Suppressor macrophage (primary cell): ENCODE measurements at regions not wholly inside any gene's neighbourhood (a gene's known extent, or its start where the extent isn't known, plus 50 kb on each side); places are given as distances from the start of the nearest gene placed in this dataset.

Source experiments
- DNase-seq, 4 experiments: peaks; one replicate each; pipeline ENCODE4 v3.0.0-alpha.2; 2020 to 2022

DNA sequence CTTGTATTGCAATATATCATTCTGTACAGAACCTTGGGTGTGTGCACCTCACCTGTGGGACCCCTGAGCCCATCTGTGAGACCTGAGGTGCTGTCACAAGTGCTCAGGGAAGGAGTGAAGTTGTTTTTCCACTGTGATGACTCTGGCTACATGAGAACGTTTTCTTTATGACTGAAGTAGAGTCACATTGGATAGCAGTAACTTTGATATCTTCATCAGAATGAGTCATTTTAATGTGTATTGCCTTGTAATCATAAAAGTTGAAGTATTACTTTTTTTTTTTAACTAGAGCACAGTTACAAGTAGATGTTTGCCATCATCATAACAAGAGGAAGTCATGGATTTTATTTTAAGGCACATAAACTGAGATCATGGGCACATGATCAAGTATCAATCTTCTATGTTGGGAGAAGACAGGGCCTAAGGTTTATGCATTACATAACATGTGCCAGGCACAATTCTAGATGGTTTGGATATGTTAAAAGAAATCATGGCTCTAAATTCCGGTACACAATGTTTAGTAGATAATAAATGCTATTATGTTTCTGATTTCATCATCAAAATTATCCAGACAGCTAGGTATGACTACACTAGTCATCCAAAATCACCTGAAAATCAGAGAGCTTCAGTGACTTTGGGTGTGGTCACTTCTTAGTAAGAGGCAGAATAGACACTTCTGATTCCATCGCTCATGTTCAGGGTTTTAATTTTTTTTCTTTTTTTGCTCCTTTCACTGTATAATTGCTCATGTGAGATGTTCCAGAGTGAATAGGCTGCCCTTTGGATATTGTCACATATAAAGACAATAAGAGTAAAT, 82.7 kb upstream of the KLF6 start:
- peak; percentile 28 to 88 (median 66) for DNase-seq

DNA sequence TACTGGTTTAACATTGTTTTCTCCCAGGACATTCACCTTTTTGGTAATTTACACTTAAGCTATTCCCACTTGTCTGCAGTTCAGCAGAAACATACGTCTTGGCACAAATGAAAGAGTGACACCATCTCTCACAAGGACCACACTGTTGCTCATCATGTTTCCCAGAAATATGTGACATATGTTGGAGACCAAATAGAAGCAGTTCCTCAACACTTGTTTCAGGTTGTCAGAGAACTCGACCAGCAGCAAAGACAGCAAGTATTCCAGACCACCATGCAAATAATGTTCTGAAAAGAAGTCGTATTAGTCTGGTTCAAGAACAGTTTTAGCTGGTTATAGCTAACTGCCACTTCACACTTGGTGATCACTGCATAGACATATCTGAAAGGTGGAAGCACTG, 81.3 kb upstream of the KLF6 start:
- DNase-seq: peak; percentile 31 to 62 (median 44)

GRCh38 chr10:3865565-3865964, 80.6 kb upstream of the KLF6 start:
- DNase-seq: no peak

DNA sequence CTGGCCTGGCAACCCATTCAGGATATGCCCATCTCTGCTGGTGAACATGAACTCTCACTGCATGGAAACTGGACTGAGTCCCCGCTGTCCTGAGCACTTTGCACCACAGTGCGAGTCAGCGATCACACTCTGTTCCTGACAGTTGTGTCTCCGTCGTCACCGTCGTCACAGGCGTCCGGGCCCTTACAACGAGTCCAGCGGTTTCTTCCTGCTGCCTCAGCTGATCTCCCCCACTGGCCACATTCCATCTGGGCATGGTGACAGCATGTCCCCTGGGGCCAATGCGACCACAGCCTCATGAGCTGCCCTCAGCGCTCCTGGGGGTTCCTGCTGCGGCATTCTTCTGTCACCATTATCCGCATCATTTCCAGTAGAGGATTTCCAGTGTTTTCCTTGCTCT, 76.8 kb upstream of the KLF6 start:
- no peak for DNase-seq

DNA sequence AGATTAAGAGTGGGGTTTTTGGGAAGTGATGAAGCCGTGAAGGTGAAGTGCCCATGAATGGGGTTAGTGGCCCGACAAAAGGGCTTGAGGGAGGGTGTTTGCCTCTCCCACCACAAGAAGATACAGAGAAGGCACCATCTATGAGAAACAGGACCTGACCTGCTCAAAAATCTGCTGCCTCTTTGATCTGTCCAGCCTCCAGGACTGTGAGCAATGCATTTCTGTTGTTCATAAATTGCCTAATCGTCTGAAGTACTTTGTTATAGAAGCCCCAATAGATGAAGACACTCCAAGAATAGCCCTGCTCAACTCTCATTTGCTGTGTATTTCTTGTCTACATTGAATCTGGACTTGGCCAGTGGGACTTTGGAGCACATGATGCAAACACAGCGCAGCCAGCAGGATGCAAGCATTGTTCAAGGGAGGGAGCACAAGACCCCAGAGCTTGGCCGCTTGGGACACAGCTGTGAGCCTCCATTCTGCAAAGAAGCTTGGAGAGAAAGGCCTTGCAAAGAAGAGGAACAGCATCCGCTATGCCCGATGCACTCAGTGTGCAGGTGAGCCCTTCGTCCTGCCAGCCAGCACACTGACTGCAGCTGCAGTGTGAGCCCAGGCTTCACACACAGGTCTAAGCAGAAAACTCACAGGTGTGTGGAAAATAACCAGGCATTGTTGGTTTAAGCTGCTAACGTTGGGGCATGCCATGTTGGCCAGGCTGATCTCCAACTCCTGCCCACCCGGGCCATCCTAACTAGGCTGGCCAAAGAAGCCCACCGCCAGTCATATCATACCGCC, 73.2 kb upstream of the KLF6 start:
- no peak for DNase-seq

DNA sequence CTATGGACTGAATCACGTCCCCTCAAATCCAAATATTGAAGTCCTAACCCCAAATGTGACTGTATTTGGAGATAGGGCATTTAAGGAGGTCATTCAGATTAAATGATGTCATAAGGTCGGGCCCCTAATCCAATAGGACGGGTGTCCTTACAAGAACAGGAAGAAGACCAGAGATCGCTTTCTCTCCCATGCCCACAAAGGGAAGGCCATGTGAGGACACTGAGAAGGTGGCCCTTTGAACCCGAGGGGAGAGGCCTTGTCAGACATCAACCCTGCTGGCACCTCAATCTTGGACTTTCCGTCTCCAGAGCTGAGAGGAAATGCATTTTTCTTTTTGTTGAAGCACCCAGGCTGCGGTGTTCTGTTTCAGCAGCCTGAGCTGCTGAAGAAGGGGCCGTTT, 72.3 kb upstream of the KLF6 start:
- peak in 1 of 4 experiments; percentile 49 for DNase-seq

DNA sequence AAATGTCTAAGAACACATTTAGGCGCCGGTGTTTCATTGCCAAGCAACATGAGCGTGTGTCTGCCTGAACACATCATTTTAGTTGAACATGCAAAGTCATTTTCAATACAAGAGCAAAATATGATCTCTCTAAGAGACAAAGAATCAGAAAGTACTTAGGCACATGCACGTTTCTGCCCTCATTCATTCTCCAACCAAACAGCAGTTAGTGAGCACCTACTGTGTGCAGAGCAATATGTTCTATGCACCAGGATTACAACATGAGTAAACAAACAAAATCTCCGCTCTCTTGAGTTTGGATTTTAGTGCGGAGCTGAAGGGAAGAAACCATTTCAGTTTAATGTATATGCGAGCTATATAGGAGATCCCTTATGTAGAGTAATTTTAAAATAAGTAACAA, 71.6 kb upstream of the KLF6 start:
- no peak for DNase-seq

GRCh38 chr10:3853547-3854303, 68.7 kb upstream of the KLF6 start:
- no peak for DNase-seq

GRCh38 chr10:3853016-3853415, 68.0 kb upstream of the KLF6 start:
- no peak for DNase-seq

DNA sequence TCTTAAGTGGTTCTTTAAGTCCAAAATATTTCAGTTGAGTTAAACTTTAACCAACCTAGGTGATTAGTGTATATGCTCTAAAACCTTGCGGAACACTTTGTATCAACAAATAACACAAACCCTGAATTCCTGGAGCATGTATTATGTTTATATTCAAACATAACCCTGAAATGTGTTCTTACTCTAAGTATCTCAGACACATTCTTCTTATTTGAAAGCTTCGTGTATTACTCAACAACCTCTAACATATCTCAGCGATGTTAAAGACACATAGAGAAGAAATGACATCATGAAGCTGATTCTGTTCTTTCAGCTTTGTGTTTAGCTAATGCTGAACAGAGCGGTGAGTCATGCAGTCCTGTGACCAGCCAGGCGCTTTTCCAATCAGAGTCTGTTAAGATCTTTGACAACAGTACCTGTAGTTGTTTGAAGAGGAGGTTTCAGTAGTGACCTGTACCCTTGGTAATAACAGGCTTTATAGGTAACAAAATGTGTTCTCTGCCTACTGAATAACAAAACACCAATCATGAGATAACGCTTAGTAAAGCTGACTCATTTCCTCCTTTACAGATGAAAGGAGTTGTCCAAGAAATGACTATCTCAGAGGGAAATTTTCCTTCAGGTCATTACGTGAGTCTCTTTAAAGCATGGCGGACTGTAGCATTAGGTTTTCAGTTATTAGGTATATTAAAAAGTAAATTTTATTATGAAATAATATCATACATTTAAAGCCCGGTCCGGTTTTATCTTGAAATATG, 67.3 kb upstream of the KLF6 start:
- peak; percentile 83 to 96 (median 90) for DNase-seq

- DNase-seq: peak; percentile 81 to 96 (median 90)
Observed at GRCh38 chr10:3850999-3851937, 66.3 kb upstream of the KLF6 start.

- peak; percentile 40 to 69 (median 62) for DNase-seq
Observed at GRCh38 chr10:3848775-3849635, 64.0 kb upstream of the KLF6 start.

DNA sequence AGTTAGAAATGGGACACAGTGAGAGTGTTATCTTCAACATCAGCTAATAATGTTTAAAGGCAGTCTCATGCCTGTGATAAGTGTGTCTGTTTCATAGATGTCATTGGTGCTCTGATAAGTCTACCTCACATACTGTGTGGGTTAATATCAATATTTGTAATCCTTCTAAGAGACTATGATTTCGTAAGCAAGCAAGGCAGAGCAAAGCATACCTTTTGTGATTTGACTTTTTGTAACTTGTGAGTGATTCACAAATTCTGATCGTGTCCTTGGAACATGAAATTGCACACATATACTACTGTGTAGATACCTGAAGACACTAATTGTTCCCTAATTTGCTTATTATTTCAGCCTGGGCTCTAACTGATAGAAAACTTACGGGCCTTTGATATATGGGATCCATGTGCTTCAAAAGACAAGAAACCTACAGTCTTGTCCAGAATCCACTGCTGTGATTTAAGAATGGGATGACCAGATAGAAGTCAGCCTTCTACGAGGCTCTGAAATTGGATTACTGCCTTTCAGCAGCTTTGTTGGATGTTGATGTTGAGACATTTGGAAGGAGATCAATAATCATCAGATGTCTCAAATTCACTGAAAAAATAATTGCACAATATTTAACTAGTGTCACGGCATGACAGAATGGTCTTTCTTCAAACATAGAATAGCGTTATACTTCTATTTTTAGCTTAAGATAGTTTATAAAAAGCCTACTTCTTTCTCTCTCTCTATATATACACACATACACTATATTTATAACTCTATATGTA, 63.2 kb upstream of the KLF6 start:
- no peak for DNase-seq

DNA sequence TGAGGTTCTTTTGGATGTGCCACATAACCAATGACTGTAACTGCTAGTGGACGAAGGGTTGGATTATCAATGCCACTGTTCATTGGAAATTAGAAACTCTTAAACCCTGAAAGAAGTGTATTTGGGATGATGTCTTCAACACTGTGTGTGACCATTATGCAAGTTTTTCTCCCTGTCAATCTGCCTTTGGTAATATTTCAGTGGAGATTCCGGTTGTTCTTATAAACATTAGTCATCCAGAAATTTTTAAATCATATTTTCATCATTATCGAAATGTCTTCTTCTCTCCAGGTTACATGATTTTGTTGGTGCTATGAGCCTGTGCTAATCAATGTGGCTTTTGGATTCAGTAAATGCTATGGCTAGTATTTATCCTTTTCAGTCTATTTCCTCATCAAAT, 61.7 kb upstream of the KLF6 start:
- DNase-seq: no peak

DNA sequence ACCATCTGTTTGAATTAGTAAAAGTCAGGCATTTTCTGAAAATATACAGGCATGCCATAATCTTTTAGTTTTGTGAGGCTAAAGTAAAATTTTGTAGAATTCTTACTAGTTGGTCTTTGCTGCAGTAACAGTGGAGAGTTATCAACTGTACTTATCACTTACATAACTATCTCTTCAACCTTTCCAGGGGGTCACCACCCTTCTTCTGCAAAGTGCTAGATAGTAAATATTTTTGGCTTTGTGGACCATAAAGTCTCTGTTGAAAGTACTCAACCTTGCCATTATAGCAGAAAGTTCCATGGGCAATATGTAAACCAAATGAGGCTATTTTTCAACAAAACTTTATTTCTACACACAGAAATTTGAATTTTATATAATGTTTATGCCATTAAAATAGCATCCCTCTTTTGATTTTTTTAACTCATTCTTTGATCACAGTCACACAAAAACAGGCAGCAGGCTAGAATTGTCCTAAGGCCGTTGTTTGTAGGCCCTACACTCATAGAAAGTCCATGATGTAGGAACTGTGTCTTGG, 59.5 kb upstream of the KLF6 start:
- no peak for DNase-seq

- DNase-seq: peak; percentile 21 to 61 (median 52)
Observed at GRCh38 chr10:3838460-3839437, 53.7 kb upstream of the KLF6 start.

- no peak for DNase-seq
Observed at GRCh38 chr10:3837647-3838459, 52.8 kb upstream of the KLF6 start.
